HepG2 (cell line): ENCODE measurements at regions not wholly inside any gene's neighbourhood (a gene's known extent, or its start where the extent isn't known, plus 50 kb on each side); places are given as distances from the start of the nearest gene placed in this dataset.

ENCODE experiments used
- GPN1 ChIP-seq: sonication (generic); formaldehyde crosslinking; IDR thresholded peaks from 2 replicates; pipeline ENCODE4 v1.5.1; 2020; ENCODE audit warnings: missing genetic modification reagents, borderline replicate concordance
- NRL ChIP-seq: sonication (generic); formaldehyde crosslinking; IDR thresholded peaks from 2 replicates; pipeline ENCODE4 v1.5.0; 2020; ENCODE audit warnings: missing genetic modification reagents, mild to moderate bottlenecking, moderate library complexity, borderline replicate concordance
- RFX5 ChIP-seq: IDR thresholded peaks from 2 replicates; pipeline ENCODE4 v1.6.1; 2011; ENCODE audit warnings: low read depth, low read length, improper control_type of control experiment
- YY1 ChIP-seq: IDR thresholded peaks from 2 replicates; pipeline ENCODE4 v1.6.1; 2011; ENCODE audit warnings: low read length, low read depth, moderate library complexity, mild to moderate bottlenecking; ENCODE audit not compliant: insufficient read depth, insufficient replicate concordance
- ZBTB3 ChIP-seq: sonication (generic); formaldehyde crosslinking; IDR thresholded peaks from 2 replicates; pipeline ENCODE4 v1.4.0; 2020; ENCODE audit warnings: low read depth, mild to moderate bottlenecking, moderate library complexity, missing genetic modification reagents, borderline replicate concordance
- ZBTB46 ChIP-seq: sonication (generic); formaldehyde crosslinking; IDR thresholded peaks from 2 replicates; pipeline ENCODE4 v1.4.0; 2020; ENCODE audit warnings: mild to moderate bottlenecking, missing genetic modification reagents, borderline replicate concordance
- ZFAT ChIP-seq: sonication (generic); formaldehyde crosslinking; conservative IDR thresholded peaks from 2 replicates; pipeline ENCODE4 v1.8.1; 2023; ENCODE audit warnings: missing genetic modification reagents, inconsistent platforms
- ZNF605 ChIP-seq: sonication (generic); formaldehyde crosslinking; IDR thresholded peaks from 2 replicates; pipeline ENCODE4 v1.8.0; 2022; ENCODE audit warnings: mild to moderate bottlenecking, missing genetic modification reagents
- ZSCAN22 ChIP-seq: sonication (generic); formaldehyde crosslinking; IDR thresholded peaks from 2 replicates; pipeline ENCODE4 v1.4.0; 2020; ENCODE audit warnings: mild to moderate bottlenecking, missing genetic modification reagents
- TF ChIP-seq, protein P1 (sequence below): sonication (generic); formaldehyde crosslinking; IDR thresholded peaks from 2 replicates; pipeline ENCODE4 v1.5.0; 2020; ENCODE audit warnings: mild to moderate bottlenecking, missing genetic modification reagents, borderline replicate concordance
- TF ChIP-seq, protein P2 (sequence below): sonication (generic); formaldehyde crosslinking; IDR thresholded peaks from 2 replicates; pipeline ENCODE4 v1.9.0; 2021; ENCODE audit warnings: mild to moderate bottlenecking, missing genetic modification reagents

- TF ChIP-seq, protein P1, sequence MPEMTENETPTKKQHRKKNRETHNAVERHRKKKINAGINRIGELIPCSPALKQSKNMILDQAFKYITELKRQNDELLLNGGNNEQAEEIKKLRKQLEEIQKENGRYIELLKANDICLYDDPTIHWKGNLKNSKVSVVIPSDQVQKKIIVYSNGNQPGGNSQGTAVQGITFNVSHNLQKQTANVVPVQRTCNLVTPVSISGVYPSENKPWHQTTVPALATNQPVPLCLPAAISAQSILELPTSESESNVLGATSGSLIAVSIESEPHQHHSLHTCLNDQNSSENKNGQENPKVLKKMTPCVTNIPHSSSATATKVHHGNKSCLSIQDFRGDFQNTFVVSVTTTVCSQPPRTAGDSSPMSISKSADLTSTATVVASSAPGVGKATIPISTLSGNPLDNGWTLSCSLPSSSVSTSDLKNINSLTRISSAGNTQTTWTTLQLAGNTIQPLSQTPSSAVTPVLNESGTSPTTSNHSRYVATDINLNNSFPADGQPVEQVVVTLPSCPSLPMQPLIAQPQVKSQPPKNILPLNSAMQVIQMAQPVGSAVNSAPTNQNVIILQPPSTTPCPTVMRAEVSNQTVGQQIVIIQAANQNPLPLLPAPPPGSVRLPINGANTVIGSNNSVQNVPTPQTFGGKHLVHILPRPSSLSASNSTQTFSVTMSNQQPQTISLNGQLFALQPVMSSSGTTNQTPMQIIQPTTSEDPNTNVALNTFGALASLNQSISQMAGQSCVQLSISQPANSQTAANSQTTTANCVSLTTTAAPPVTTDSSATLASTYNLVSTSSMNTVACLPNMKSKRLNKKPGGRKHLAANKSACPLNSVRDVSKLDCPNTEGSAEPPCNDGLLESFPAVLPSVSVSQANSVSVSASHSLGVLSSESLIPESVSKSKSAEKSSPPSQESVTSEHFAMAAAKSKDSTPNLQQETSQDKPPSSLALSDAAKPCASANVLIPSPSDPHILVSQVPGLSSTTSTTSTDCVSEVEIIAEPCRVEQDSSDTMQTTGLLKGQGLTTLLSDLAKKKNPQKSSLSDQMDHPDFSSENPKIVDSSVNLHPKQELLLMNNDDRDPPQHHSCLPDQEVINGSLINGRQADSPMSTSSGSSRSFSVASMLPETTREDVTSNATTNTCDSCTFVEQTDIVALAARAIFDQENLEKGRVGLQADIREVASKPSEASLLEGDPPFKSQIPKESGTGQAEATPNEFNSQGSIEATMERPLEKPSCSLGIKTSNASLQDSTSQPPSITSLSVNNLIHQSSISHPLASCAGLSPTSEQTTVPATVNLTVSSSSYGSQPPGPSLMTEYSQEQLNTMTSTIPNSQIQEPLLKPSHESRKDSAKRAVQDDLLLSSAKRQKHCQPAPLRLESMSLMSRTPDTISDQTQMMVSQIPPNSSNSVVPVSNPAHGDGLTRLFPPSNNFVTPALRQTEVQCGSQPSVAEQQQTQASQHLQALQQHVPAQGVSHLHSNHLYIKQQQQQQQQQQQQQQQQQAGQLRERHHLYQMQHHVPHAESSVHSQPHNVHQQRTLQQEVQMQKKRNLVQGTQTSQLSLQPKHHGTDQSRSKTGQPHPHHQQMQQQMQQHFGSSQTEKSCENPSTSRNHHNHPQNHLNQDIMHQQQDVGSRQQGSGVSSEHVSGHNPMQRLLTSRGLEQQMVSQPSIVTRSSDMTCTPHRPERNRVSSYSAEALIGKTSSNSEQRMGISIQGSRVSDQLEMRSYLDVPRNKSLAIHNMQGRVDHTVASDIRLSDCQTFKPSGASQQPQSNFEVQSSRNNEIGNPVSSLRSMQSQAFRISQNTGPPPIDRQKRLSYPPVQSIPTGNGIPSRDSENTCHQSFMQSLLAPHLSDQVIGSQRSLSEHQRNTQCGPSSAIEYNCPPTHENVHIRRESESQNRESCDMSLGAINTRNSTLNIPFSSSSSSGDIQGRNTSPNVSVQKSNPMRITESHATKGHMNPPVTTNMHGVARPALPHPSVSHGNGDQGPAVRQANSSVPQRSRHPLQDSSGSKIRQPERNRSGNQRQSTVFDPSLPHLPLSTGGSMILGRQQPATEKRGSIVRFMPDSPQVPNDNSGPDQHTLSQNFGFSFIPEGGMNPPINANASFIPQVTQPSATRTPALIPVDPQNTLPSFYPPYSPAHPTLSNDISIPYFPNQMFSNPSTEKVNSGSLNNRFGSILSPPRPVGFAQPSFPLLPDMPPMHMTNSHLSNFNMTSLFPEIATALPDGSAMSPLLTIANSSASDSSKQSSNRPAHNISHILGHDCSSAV (CRISPR knock-in tag) = no peak
- TF ChIP-seq YY1 (no peak), ZSCAN22 (no peak), ZBTB46 (no peak), NRL (CRISPR knock-in tag) (no peak), GPN1 (CRISPR knock-in tag) (no peak), ZFAT (CRISPR knock-in tag) (no peak), ZBTB3 (no peak), RFX5 (no peak), ZNF605 (CRISPR knock-in tag) (no peak)
- TF ChIP-seq, protein P2, sequence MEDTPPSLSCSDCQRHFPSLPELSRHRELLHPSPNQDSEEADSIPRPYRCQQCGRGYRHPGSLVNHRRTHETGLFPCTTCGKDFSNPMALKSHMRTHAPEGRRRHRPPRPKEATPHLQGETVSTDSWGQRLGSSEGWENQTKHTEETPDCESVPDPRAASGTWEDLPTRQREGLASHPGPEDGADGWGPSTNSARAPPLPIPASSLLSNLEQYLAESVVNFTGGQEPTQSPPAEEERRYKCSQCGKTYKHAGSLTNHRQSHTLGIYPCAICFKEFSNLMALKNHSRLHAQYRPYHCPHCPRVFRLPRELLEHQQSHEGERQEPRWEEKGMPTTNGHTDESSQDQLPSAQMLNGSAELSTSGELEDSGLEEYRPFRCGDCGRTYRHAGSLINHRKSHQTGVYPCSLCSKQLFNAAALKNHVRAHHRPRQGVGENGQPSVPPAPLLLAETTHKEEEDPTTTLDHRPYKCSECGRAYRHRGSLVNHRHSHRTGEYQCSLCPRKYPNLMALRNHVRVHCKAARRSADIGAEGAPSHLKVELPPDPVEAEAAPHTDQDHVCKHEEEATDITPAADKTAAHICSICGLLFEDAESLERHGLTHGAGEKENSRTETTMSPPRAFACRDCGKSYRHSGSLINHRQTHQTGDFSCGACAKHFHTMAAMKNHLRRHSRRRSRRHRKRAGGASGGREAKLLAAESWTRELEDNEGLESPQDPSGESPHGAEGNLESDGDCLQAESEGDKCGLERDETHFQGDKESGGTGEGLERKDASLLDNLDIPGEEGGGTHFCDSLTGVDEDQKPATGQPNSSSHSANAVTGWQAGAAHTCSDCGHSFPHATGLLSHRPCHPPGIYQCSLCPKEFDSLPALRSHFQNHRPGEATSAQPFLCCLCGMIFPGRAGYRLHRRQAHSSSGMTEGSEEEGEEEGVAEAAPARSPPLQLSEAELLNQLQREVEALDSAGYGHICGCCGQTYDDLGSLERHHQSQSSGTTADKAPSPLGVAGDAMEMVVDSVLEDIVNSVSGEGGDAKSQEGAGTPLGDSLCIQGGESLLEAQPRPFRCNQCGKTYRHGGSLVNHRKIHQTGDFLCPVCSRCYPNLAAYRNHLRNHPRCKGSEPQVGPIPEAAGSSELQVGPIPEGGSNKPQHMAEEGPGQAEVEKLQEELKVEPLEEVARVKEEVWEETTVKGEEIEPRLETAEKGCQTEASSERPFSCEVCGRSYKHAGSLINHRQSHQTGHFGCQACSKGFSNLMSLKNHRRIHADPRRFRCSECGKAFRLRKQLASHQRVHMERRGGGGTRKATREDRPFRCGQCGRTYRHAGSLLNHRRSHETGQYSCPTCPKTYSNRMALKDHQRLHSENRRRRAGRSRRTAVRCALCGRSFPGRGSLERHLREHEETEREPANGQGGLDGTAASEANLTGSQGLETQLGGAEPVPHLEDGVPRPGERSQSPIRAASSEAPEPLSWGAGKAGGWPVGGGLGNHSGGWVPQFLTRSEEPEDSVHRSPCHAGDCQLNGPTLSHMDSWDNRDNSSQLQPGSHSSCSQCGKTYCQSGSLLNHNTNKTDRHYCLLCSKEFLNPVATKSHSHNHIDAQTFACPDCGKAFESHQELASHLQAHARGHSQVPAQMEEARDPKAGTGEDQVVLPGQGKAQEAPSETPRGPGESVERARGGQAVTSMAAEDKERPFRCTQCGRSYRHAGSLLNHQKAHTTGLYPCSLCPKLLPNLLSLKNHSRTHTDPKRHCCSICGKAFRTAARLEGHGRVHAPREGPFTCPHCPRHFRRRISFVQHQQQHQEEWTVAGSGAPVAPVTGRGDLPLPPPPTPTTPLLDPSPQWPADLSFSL (CRISPR knock-in tag) = no peak
Observed at GRCh38 chr5:6907320-6907918, 194.2 kb downstream of the TENT4A start (continued).
